ENCODE measurements at regions not wholly inside any gene's neighbourhood (a gene's known extent, or its start where the extent isn't known, plus 50 kb on each side); places are given as distances from the start of the nearest gene placed in this dataset.

DNA sequence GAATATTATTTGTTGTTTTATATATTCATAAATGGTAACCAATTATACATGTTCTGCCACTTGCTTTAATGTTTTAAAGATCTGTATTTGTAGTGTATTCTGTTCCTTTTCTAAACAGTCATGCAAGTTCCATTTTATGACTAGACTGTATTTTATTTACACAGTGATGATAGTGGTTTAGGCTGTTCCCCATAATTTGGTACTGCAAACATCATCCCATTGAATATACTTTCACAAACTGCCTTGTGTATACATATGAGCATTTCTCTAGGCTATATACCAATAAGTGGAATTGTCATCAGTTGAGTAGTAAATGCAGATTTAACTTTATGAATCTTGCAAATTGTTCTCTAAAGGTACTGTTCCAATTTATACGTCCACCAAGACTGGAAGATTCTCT lies 738.0 kb downstream of the EPHA7 start:
- TF ChIP-seq POLR2A (IDR thresholded peaks at IDR 0.05; ENCODE audit: low read depth, low read length), result no peak
- TF ChIP-seq POLR2AphosphoS5 (IDR thresholded peaks at IDR 0.05; ENCODE audit: low read depth, low read length), result no peak
